ENCODE measurements at regions not wholly inside any gene's neighbourhood (a gene's known extent, or its start where the extent isn't known, plus 50 kb on each side); places are given as distances from the start of the nearest gene placed in this dataset.

GRCh38 chr12:31822761-31823160 is 93.9 kb upstream of the AMN1 start:
- H3K79me2 ChIP-seq (ENCODE audit: low read length), result no peaks in the 10 kb centered on the region
- no peaks in the 10 kb centered on the region for H3K4me1 ChIP-seq (ENCODE audit: low read length)
- no peak overlapping the region for H3K27ac ChIP-seq (ENCODE audit: low read length)
- H3K36me3 ChIP-seq (replicated peaks; ENCODE audit: insufficient read depth, low read length), result no peaks in the 10 kb centered on the region
- no peak for DNase-seq
- no peaks in the 10 kb centered on the region for H4K20me1 ChIP-seq (ENCODE audit: insufficient read depth, low read length)
- no peaks in the 10 kb centered on the region for H3F3A ChIP-seq (ENCODE audit: insufficient read depth, low read length)
- no peak overlapping the region for H3K4me3 ChIP-seq (ENCODE audit: low read length)
- no peaks in the 10 kb centered on the region for H3K27me3 ChIP-seq (replicated peaks; ENCODE audit: insufficient read depth, low read length)
- H3K9ac ChIP-seq (ENCODE audit: low read length), result no peak overlapping the region
- no peaks in the 10 kb centered on the region for H3K9me2 ChIP-seq (replicated peaks; ENCODE audit: insufficient read depth, low read length)
- no peaks in the 10 kb centered on the region for H3K9me3 ChIP-seq (replicated peaks; ENCODE audit: insufficient read depth, low read length)
- no peak for TF ChIP-seq EZH2 (optimal IDR thresholded peaks at IDR 0.05; ENCODE audit: low read depth, low read length)
- TF ChIP-seq EZH2phosphoT487 (IDR thresholded peaks at IDR 0.05; ENCODE audit: low read length), result no peak
- TF ChIP-seq CTCF (IDR thresholded peaks at IDR 0.05; ENCODE audit: low read length), result no peak
- H2AFZ ChIP-seq (ENCODE audit: low read length), result no peak overlapping the region
- H3K4me2 ChIP-seq (ENCODE audit: low read depth, low read length), result no peak overlapping the region

GRCh38 chr12:31821484-31821883 is 92.7 kb upstream of the AMN1 start:
- Histone ChIP-seq H3K27me3 (replicated peaks; ENCODE audit: insufficient read depth, low read length) (no peaks in the 10 kb centered on the region), H4K20me1 (ENCODE audit: insufficient read depth, low read length) (no peaks in the 10 kb centered on the region), H3K4me3 (ENCODE audit: low read length) (no peak overlapping the region), H3K9me2 (replicated peaks; ENCODE audit: insufficient read depth, low read length) (no peaks in the 10 kb centered on the region), H3K27ac (ENCODE audit: low read length) (no peak overlapping the region), H3F3A (ENCODE audit: insufficient read depth, low read length) (no peaks in the 10 kb centered on the region), H3K4me2 (ENCODE audit: low read depth, low read length) (no peak overlapping the region), H3K9me3 (replicated peaks; ENCODE audit: insufficient read depth, low read length) (no peaks in the 10 kb centered on the region), H3K4me1 (ENCODE audit: low read length) (no peaks in the 10 kb centered on the region), H3K79me2 (ENCODE audit: low read length) (no peaks in the 10 kb centered on the region), H2AFZ (ENCODE audit: low read length) (no peak overlapping the region), H3K9ac (ENCODE audit: low read length) (no peak overlapping the region), H3K36me3 (replicated peaks; ENCODE audit: insufficient read depth, low read length) (no peaks in the 10 kb centered on the region)
- TF ChIP-seq CTCF (IDR thresholded peaks at IDR 0.05; ENCODE audit: low read length) (no peak), EZH2 (optimal IDR thresholded peaks at IDR 0.05; ENCODE audit: low read depth, low read length) (no peak), EZH2phosphoT487 (IDR thresholded peaks at IDR 0.05; ENCODE audit: low read length) (no peak)
- no peak for DNase-seq

- no peak overlapping the region for H3K4me3 ChIP-seq (ENCODE audit: low read length)
- no peaks in the 10 kb centered on the region for H4K20me1 ChIP-seq (ENCODE audit: insufficient read depth, low read length)
- H3K9ac ChIP-seq (ENCODE audit: low read length), result no peak overlapping the region
- H3K4me2 ChIP-seq (ENCODE audit: low read depth, low read length), result no peak overlapping the region
- DNase-seq, result no peak
- H3K79me2 ChIP-seq (ENCODE audit: low read length), result no peaks in the 10 kb centered on the region
- no peaks in the 10 kb centered on the region for H3K27me3 ChIP-seq (replicated peaks; ENCODE audit: insufficient read depth, low read length)
- H3K27ac ChIP-seq (ENCODE audit: low read length), result no peak overlapping the region
- H3F3A ChIP-seq (ENCODE audit: insufficient read depth, low read length), result no peaks in the 10 kb centered on the region
- no peaks in the 10 kb centered on the region for H3K9me2 ChIP-seq (replicated peaks; ENCODE audit: insufficient read depth, low read length)
- H3K4me1 ChIP-seq (ENCODE audit: low read length), result no peaks in the 10 kb centered on the region
- H3K9me3 ChIP-seq (replicated peaks; ENCODE audit: insufficient read depth, low read length), result no peaks in the 10 kb centered on the region
- no peak overlapping the region for H2AFZ ChIP-seq (ENCODE audit: low read length)
- no peaks in the 10 kb centered on the region for H3K36me3 ChIP-seq (replicated peaks; ENCODE audit: insufficient read depth, low read length)
- TF ChIP-seq EZH2phosphoT487 (IDR thresholded peaks at IDR 0.05; ENCODE audit: low read length) (no peak), CTCF (IDR thresholded peaks at IDR 0.05; ENCODE audit: low read length) (no peak), EZH2 (optimal IDR thresholded peaks at IDR 0.05; ENCODE audit: low read depth, low read length) (no peak)
Observed at GRCh38 chr12:31820832-31821231, 92.0 kb upstream of the AMN1 start.

Data from MM.1S (cell line).